Right lung (tissue), 2 donors: ENCODE measurements at regions not wholly inside any gene's neighbourhood (a gene's known extent, or its start where the extent isn't known, plus 50 kb on each side); places are given as distances from the start of the nearest gene placed in this dataset.

Experiments used
- DNase-seq, 2 donors: peaks; one replicate each; pipeline ENCODE4 v3.0.0-alpha.2; 2013

GRCh38 chr14:101464984-101465794, 96.1 kb upstream of the DIO3 start:
- DNase-seq, result no peak

- DNase-seq, result no peak
These were observed 95.4 kb upstream of the DIO3 start for GRCh38 chr14:101465795-101466448.

- no peak for DNase-seq
These were observed 94.7 kb upstream of the DIO3 start for GRCh38 chr14:101466456-101467180.

- DNase-seq, result no peak
These were observed 93.9 kb upstream of the DIO3 start for GRCh38 chr14:101467181-101467926.

GRCh38 chr14:101469382-101470247, 91.7 kb upstream of the DIO3 start:
- no peak for DNase-seq

- DNase-seq, result no peak
These were observed 91.0 kb upstream of the DIO3 start for GRCh38 chr14:101470266-101470665.

GRCh38 chr14:101471723-101472517, 89.4 kb upstream of the DIO3 start:
- DNase-seq, result no peak

GRCh38 chr14:101472518-101472849, 88.8 kb upstream of the DIO3 start:
- DNase-seq, result no peak

GRCh38 chr14:101473045-101473729, 88.1 kb upstream of the DIO3 start:
- no peak for DNase-seq

- DNase-seq, result no peak
These were observed 87.3 kb upstream of the DIO3 start for GRCh38 chr14:101473795-101474562.

GRCh38 chr14:101474563-101475455, 86.5 kb upstream of the DIO3 start:
- DNase-seq, result no peak

GRCh38 chr14:101475456-101476257, 85.6 kb upstream of the DIO3 start:
- DNase-seq, result peak; percentile 77 to 81

- no peak for DNase-seq
These were observed 84.9 kb upstream of the DIO3 start for GRCh38 chr14:101476258-101476915.

- peak in 1 of 2 donors; percentile 40 for DNase-seq
These were observed 84.3 kb upstream of the DIO3 start for GRCh38 chr14:101476916-101477553.

- no peak for DNase-seq
These were observed 83.6 kb upstream of the DIO3 start for GRCh38 chr14:101477648-101478047.

GRCh38 chr14:101478096-101478495, 83.2 kb upstream of the DIO3 start:
- DNase-seq, result no peak
